Lung (tissue), 11 donors: ENCODE measurements at regions not wholly inside any gene's neighbourhood (a gene's known extent, or its start where the extent isn't known, plus 50 kb on each side); places are given as distances from the start of the nearest gene placed in this dataset.

Experiments
- ATAC-seq: fragments of 200-7000 bp; cut with Tn5 transposase; one replicate; pipeline ENCODE4 v1.9.1; 2020; ENCODE audit warnings: moderate number of reproducible peaks; ENCODE audit not compliant: insufficient read depth, low FRiP score
- DNase-seq, 3 donors: peaks; one replicate each; pipeline ENCODE4 v3.0.0-alpha.2; 2013 to 2017
- H3K27ac ChIP-seq, 2 donors: one replicate each; pipeline ENCODE4 v1.5.1; 2013; ENCODE audit warnings: mild to moderate bottlenecking in 2 of 2, moderate library complexity in 2 of 2, control low read depth in 1 of 2, inconsistent platforms in 1 of 2, low read depth in 1 of 2, low read length in 1 of 2
- H3K27me3 ChIP-seq, 3 donors: one replicate each; pipeline ENCODE4 v1.5.1; 2013; ENCODE audit warnings: low read length in 2 of 3; ENCODE audit not compliant: control insufficient read depth in 3 of 3, insufficient read depth in 3 of 3
- H3K36me3 ChIP-seq, 4 donors: one replicate each; pipeline ENCODE4 v1.5.1; 2013; ENCODE audit warnings: low read length in 4 of 4, mild to moderate bottlenecking in 1 of 4, moderate library complexity in 1 of 4; ENCODE audit not compliant: control insufficient read depth in 4 of 4, insufficient read depth in 4 of 4
- H3K4me1 ChIP-seq, 5 donors: one replicate each; pipeline ENCODE4 v1.5.1; 2013; ENCODE audit warnings: low read length in 5 of 5, mild to moderate bottlenecking in 2 of 5, moderate library complexity in 1 of 5; ENCODE audit not compliant: control insufficient read depth in 5 of 5, insufficient read depth in 5 of 5
- H3K4me3 ChIP-seq: one replicate; pipeline ENCODE4 v1.5.1; 2013; ENCODE audit warnings: mild to moderate bottlenecking, control low read depth, moderate library complexity
- H3K9ac ChIP-seq, 2 donors: one replicate each; pipeline ENCODE4 v1.5.1; 2013; ENCODE audit warnings: low read length in 2 of 2, control low read depth in 1 of 2; ENCODE audit not compliant: insufficient read depth in 1 of 2
- H3K9me3 ChIP-seq, 4 donors: one replicate each; pipeline ENCODE4 v1.5.1; 2013; ENCODE audit warnings: low read length in 3 of 4, mild to moderate bottlenecking in 1 of 4, moderate library complexity in 1 of 4; ENCODE audit not compliant: control insufficient read depth in 4 of 4, insufficient read depth in 3 of 4
- WGBS, 2 donors: extraction: QIAGEN DNeasy Blood & Tissue Kit; methylation state at CpG; one replicate each; pipeline ENCODE4 v1.1.7; 2013; 5-methylcytosine and 5-hydroxymethylcytosine counted together
- TF ChIP-seq, protein P1 (sequence below): IDR thresholded peaks from 2 replicates; pipeline ENCODE4 v1.5.1; 2012; ENCODE audit warnings: mild to moderate bottlenecking; ENCODE audit errors: control extremely low read depth, extremely low read depth
- donor health status: control.
- donor health status: control.
- donor health status: Bipolar disorder and iron deficiency.
- donor health status: healthy.
- donor health status: DM: yes; HTN: yes; CAD: no.

DNA sequence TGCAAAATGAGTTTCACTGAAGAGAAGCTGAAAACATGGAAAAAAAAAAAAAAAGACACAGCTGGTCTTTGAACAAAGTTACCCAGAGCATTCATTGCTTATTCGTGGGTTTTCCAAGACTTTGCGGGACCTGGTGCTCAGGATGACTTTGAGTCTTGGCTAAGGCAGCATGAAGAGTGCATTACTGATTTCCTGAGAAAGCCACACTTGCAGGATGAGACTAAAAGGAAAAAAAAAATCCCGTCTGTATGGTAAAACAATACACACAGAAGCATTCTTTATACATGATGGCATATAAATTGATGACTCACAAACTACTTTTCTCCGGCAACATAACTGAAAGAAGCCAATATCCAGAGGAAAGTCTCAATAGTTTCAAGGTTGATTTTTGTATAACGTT is 195.4 kb downstream of the SPP2 start:
- H3K27me3 ChIP-seq: no peaks in the 10 kb centered on the region
- H3K36me3 ChIP-seq: no peaks in the 10 kb centered on the region
- ATAC-seq (no peak), DNase-seq (no peak)
- no peak overlapping the region for H3K4me3 ChIP-seq
- WGBS, 2 donors: 70 to 75% methylated on average over 5 of the region's 5 CpGs
- no peak overlapping the region for H3K9ac ChIP-seq
- peaks cover 0 to 2% (median 0%) of the 10 kb centered on the region in 4 donors for H3K9me3 ChIP-seq
- TF ChIP-seq, protein P1, sequence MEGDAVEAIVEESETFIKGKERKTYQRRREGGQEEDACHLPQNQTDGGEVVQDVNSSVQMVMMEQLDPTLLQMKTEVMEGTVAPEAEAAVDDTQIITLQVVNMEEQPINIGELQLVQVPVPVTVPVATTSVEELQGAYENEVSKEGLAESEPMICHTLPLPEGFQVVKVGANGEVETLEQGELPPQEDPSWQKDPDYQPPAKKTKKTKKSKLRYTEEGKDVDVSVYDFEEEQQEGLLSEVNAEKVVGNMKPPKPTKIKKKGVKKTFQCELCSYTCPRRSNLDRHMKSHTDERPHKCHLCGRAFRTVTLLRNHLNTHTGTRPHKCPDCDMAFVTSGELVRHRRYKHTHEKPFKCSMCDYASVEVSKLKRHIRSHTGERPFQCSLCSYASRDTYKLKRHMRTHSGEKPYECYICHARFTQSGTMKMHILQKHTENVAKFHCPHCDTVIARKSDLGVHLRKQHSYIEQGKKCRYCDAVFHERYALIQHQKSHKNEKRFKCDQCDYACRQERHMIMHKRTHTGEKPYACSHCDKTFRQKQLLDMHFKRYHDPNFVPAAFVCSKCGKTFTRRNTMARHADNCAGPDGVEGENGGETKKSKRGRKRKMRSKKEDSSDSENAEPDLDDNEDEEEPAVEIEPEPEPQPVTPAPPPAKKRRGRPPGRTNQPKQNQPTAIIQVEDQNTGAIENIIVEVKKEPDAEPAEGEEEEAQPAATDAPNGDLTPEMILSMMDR: no peak
- H3K4me1 ChIP-seq: peaks cover 0 to 5% (median 4%) of the 10 kb centered on the region in 5 donors
- no peak overlapping the region for H3K27ac ChIP-seq

DNA sequence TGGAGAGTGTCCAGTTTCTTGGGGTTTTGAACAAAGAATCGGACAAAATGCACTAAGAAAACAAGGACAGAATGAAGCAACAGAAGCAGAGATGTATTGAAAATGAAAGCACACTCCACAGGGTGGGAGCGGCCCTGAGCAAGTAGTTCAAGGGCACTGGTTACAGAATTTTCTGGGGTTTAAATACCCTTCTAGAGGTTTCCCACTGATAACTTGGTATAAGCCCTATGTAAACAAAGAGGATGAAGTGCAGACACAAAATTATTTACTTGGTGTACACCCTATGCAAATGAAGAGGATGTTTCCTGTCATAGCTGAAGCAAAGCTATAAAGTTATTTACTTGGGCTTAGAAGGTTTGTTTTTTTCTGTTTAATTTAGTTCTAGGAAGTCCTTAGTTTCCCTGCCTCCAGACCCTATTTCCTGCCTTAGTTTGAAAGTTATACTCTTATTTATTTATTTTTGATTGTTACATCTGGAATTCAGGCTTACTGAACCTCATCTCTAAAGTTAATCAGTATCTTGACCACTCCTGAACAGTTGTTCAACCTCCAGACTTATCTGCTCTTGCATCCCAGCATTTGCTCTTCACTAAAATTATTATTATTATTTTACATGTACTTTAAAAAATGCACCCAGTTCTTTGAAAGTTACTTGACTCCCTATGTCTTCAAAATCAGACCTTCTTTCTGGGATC is 193.5 kb downstream of the SPP2 start:
- ATAC-seq: no peak
- Histone ChIP-seq H3K27me3 (no peaks in the 10 kb centered on the region), H3K9ac (no peak overlapping the region), H3K27ac (no peak overlapping the region), H3K4me3 (no peak overlapping the region), H3K36me3 (no peaks in the 10 kb centered on the region), H3K9me3 (peaks cover 0 to 2% (median under 1%) of the 10 kb centered on the region in 4 donors), H3K4me1 (peaks cover 0 to 4% (median 0%) of the 10 kb centered on the region in 5 donors)
- peak in 1 of 3 donors; percentile 8 for DNase-seq
- TF ChIP-seq, protein P1: no peak
- 63 to 85% methylated on average over 2 of the region's 2 CpGs for WGBS, 2 donors

DNA sequence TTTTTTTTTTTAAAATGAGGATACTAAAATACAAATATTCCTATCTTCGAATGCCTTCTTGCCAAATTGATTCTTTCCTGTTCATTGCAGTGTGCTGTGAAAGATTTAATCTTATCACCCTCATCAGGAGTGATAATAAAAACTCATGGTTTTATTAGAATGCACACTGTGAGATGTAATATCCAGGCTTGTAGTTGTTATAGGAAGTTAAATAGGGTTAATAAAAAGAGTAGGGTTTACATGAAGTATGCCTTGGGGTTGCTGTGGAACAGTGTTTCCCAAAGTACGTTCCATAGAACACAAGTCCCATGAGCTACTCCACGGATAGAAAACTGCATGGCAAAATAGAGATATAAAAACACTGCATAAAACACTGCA is 191.9 kb downstream of the SPP2 start:
- H3K4me3 ChIP-seq: no peak overlapping the region
- peaks cover 0 to 4% (median under 1%) of the 10 kb centered on the region in 4 donors for H3K9me3 ChIP-seq
- TF ChIP-seq, protein P1: no peak
- H3K36me3 ChIP-seq: no peaks in the 10 kb centered on the region
- no peak overlapping the region for H3K9ac ChIP-seq
- ATAC-seq: no peak
- WGBS, 2 donors: 79 to 81% methylated on average over 3 of the region's 3 CpGs
- H3K4me1 ChIP-seq: peaks cover 0 to 4% (median 0%) of the 10 kb centered on the region in 5 donors
- no peaks in the 10 kb centered on the region for H3K27me3 ChIP-seq
- no peak overlapping the region for H3K27ac ChIP-seq
- DNase-seq: no peak
